DND-41 (cell line): ENCODE measurements at regions not wholly inside any gene's neighbourhood (a gene's known extent, or its start where the extent isn't known, plus 50 kb on each side); places are given as distances from the start of the nearest gene placed in this dataset.

Experiments
- CTCF ChIP-seq: IDR thresholded peaks from 2 replicates; pipeline ENCODE4 v1.5.1; 2012; ENCODE audit warnings: borderline replicate concordance, low read length, moderate library complexity, mild to moderate bottlenecking; ENCODE audit not compliant: poor library complexity, severe bottlenecking; ENCODE audit errors: extremely low read depth
- EZH2 ChIP-seq: IDR thresholded peaks from 3 replicates; pipeline ENCODE4 v1.6.1; 2012; ENCODE audit warnings: borderline replicate concordance, low read depth, mild to moderate bottlenecking, moderate library complexity, low read length, inconsistent platforms; ENCODE audit not compliant: severe bottlenecking

GRCh38 chrX:3803713-3804112 lies 90.3 kb upstream of the PRKX start:
- TF ChIP-seq CTCF = no peak
- no peak for TF ChIP-seq EZH2
